ENCODE measurements at regions not wholly inside any gene's neighbourhood (a gene's known extent, or its start where the extent isn't known, plus 50 kb on each side); places are given as distances from the start of the nearest gene placed in this dataset.

GRCh38 chr11:32015427-32015826 lies 75.4 kb upstream of the RCN1 start:
- Histone ChIP-seq H3K4me1 (ENCODE audit: control insufficient read depth in 5 of 5, insufficient read depth in 5 of 5, low read length in 5 of 5) (peaks cover 0 to 11% (median 0%) of the 10 kb centered on the region in 5 donors), H3K27me3 (ENCODE audit: control insufficient read depth in 3 of 3, insufficient read depth in 3 of 3, low read length in 2 of 3) (peaks cover 0 to 5% (median under 1%) of the 10 kb centered on the region in 3 donors), H3K9ac (ENCODE audit: insufficient read depth in 1 of 2, low read length in 2 of 2) (no peak overlapping the region), H3K9me3 (ENCODE audit: control insufficient read depth in 4 of 4, insufficient read depth in 3 of 4, low read length in 3 of 4) (no peaks in the 10 kb centered on the region), H3K4me3 (no peak overlapping the region), H3K27ac (ENCODE audit: low read depth in 1 of 2, low read length in 1 of 2) (no peak overlapping the region), H3K36me3 (ENCODE audit: control insufficient read depth in 4 of 4, insufficient read depth in 4 of 4, low read length in 4 of 4) (no peaks in the 10 kb centered on the region)
- DNase-seq = peak; percentile 32 to 61 (median 52)
- no peak for TF ChIP-seq CTCF (IDR thresholded peaks at IDR 0.05; ENCODE audit: control extremely low read depth, extremely low read depth)
- no peak for ATAC-seq (ENCODE audit: insufficient read depth, low FRiP score)
- 53 to 72% methylated on average over 4 of the region's 4 CpGs for WGBS, 2 donors

GRCh38 chr11:32013603-32014002 lies 77.3 kb upstream of the RCN1 start:
- ATAC-seq (ENCODE audit: insufficient read depth, low FRiP score) (no peak), DNase-seq (no peak)
- WGBS, 2 donors = 38 to 41% methylated on average over 3 of the region's 3 CpGs
- Histone ChIP-seq H3K36me3 (ENCODE audit: control insufficient read depth in 4 of 4, insufficient read depth in 4 of 4, low read length in 4 of 4) (no peaks in the 10 kb centered on the region), H3K4me3 (no peak overlapping the region), H3K9me3 (ENCODE audit: control insufficient read depth in 4 of 4, insufficient read depth in 3 of 4, low read length in 3 of 4) (no peaks in the 10 kb centered on the region), H3K27ac (ENCODE audit: low read depth in 1 of 2, low read length in 1 of 2) (no peak overlapping the region), H3K4me1 (ENCODE audit: control insufficient read depth in 5 of 5, insufficient read depth in 5 of 5, low read length in 5 of 5) (peaks cover 0 to 11% (median 0%) of the 10 kb centered on the region in 5 donors), H3K27me3 (ENCODE audit: control insufficient read depth in 3 of 3, insufficient read depth in 3 of 3, low read length in 2 of 3) (peaks cover 0 to 15% (median 5%) of the 10 kb centered on the region in 3 donors), H3K9ac (ENCODE audit: insufficient read depth in 1 of 2, low read length in 2 of 2) (no peak overlapping the region)
- TF ChIP-seq CTCF (IDR thresholded peaks at IDR 0.05; ENCODE audit: control extremely low read depth, extremely low read depth) = no peak

- DNase-seq = no peak
- WGBS, 2 donors = 81 to 87% methylated on average over 6 of the region's 6 CpGs
- peaks cover 0 to 11% (median 0%) of the 10 kb centered on the region in 5 donors for H3K4me1 ChIP-seq (ENCODE audit: control insufficient read depth in 5 of 5, insufficient read depth in 5 of 5, low read length in 5 of 5)
- no peaks in the 10 kb centered on the region for H3K9me3 ChIP-seq (ENCODE audit: control insufficient read depth in 4 of 4, insufficient read depth in 3 of 4, low read length in 3 of 4)
- no peak overlapping the region for H3K4me3 ChIP-seq
- TF ChIP-seq CTCF (IDR thresholded peaks at IDR 0.05; ENCODE audit: control extremely low read depth, extremely low read depth) = no peak
- H3K9ac ChIP-seq (ENCODE audit: insufficient read depth in 1 of 2, low read length in 2 of 2) = no peak overlapping the region
- no peak for ATAC-seq (ENCODE audit: insufficient read depth, low FRiP score)
- H3K27ac ChIP-seq (ENCODE audit: low read depth in 1 of 2, low read length in 1 of 2) = no peak overlapping the region
- H3K36me3 ChIP-seq (ENCODE audit: control insufficient read depth in 4 of 4, insufficient read depth in 4 of 4, low read length in 4 of 4) = no peaks in the 10 kb centered on the region
- H3K27me3 ChIP-seq (ENCODE audit: control insufficient read depth in 3 of 3, insufficient read depth in 3 of 3, low read length in 2 of 3) = peaks cover 0 to 24% (median 0%) of the 10 kb centered on the region in 3 donors
Observed at GRCh38 chr11:32012049-32012448, 78.8 kb upstream of the RCN1 start.

Data from lung (tissue), 11 donors.